ENCODE measurements at regions not wholly inside any gene's neighbourhood (a gene's known extent, or its start where the extent isn't known, plus 50 kb on each side); places are given as distances from the start of the nearest gene placed in this dataset.

DNA sequence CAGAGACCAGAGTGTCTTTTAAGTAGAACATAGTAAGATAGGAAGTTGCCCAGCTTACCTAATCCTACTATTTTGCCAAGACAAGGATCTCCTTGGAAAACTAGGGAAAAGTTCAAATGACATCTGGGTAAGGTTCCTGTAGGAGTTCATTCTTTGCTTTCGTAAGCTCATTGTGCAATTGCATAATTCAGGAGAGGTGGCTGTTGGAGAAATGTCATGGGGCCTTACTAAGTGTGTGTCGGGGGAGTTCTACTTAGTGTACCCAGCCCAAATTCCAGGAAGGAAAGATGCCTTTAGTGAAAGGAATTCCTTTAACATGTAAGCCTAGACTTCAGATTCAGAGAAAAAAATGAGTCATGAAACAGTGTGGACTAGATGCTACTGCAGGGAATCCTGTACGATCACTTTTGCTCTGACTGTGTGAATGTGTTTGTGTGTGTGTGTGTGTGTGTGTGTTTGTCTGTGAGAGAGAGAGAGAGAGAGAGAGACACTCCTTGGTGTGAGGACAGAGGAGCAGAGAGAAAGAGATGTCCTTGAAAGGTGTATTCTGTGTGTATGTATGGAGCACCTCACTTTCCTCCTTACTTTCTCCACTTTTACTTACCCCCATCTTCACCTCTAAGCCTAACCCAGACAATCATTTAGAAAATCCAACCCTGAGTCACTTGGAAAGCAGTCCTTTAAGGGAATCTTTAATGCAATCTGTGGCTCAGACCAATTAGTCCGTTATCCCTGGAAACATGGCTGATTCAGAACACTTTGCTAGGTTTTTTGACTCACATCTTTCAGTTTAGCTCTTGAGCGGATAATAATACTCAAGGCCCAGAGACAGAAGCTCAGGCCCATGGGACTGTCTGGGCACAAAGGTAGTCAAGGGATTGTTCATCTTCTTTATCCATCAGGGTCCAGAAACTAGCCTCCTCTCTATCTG, 114.5 kb upstream of the ACSL4 start:
- Mint-ChIP-seq H3K27me3 (ENCODE audit: unreplicated experiment) (peaks cover 5% of the 10 kb centered on the region), H3K36me3 (ENCODE audit: unreplicated experiment) (no peaks in the 10 kb centered on the region), H3K9me3 (ENCODE audit: unreplicated experiment) (peaks cover 7% of the 10 kb centered on the region), H3K27ac (ENCODE audit: unreplicated experiment) (peak overlapping the region; percentile 99), H3K4me1 (ENCODE audit: low read depth, unreplicated experiment) (peaks cover 36% of the 10 kb centered on the region), H3K4me3 (ENCODE audit: unreplicated experiment) (peak overlapping the region; percentile 73)
- TF ChIP-seq, protein P1, sequence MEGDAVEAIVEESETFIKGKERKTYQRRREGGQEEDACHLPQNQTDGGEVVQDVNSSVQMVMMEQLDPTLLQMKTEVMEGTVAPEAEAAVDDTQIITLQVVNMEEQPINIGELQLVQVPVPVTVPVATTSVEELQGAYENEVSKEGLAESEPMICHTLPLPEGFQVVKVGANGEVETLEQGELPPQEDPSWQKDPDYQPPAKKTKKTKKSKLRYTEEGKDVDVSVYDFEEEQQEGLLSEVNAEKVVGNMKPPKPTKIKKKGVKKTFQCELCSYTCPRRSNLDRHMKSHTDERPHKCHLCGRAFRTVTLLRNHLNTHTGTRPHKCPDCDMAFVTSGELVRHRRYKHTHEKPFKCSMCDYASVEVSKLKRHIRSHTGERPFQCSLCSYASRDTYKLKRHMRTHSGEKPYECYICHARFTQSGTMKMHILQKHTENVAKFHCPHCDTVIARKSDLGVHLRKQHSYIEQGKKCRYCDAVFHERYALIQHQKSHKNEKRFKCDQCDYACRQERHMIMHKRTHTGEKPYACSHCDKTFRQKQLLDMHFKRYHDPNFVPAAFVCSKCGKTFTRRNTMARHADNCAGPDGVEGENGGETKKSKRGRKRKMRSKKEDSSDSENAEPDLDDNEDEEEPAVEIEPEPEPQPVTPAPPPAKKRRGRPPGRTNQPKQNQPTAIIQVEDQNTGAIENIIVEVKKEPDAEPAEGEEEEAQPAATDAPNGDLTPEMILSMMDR (IDR thresholded peaks at IDR 0.05; ENCODE audit: partially characterized antibody, unreplicated experiment) = no peak
- DNase-seq = no peak

DNA sequence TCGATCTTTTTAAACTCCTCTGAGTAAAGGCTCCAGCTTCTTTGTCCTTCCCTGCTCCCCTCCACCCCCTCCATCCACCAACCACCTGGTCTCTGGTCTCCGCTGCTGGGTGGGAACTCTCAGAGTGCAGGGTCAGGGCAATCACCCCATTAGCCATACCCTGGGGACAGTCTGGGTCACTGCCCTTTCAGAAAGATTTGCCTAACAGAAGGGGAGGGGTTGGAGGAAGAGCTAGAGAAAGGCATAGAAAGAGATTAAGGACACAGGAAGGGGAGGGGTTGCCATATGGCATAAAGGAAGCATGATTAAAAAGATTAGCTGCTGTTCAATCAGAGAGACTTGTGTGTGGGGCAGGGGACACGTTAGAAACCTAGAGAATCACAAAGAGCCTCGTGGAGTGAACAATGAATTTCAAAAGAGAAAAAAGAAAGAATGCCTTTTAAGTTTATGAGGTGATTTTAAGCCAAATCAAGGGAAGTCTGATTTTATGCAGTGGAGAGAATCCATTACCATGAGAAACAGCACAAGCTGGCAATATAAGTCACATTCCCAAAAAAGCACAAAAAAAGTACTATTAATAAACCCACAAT, 115.5 kb upstream of the ACSL4 start:
- peak; percentile 83 for DNase-seq
- H3K27me3 Mint-ChIP-seq (ENCODE audit: unreplicated experiment) = peaks cover 5% of the 10 kb centered on the region
- H3K9me3 Mint-ChIP-seq (ENCODE audit: unreplicated experiment) = peaks cover 7% of the 10 kb centered on the region
- H3K27ac Mint-ChIP-seq (ENCODE audit: unreplicated experiment) = peak overlapping the region; percentile 99
- peak overlapping the region; percentile 84 for H3K4me3 Mint-ChIP-seq (ENCODE audit: unreplicated experiment)
- no peaks in the 10 kb centered on the region for H3K36me3 Mint-ChIP-seq (ENCODE audit: unreplicated experiment)
- H3K4me1 Mint-ChIP-seq (ENCODE audit: low read depth, unreplicated experiment) = peaks cover 36% of the 10 kb centered on the region
- TF ChIP-seq, protein P1 (IDR thresholded peaks at IDR 0.05; ENCODE audit: partially characterized antibody, unreplicated experiment) = no peak

DNA sequence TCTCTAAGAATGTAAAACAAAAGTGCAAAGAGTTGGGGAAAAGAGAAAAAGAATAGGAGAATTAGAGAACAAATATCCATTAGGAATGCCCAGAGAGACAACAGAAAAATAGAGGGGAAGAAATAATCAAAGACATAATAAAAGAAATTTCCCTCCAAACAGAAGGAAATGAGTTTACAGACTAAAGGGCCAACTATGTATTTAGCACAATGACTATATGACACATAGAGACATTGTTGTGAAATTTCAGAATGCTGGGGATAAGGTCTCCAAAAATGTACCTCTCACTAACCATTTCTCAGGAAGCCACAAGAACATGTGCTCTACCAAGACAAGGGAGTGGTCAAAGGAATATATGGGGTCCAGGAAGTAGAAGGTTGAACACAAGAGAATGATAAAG, 121.0 kb upstream of the ACSL4 start:
- no peak for DNase-seq
- Mint-ChIP-seq H3K27ac (ENCODE audit: unreplicated experiment) (no peak overlapping the region), H3K4me3 (ENCODE audit: unreplicated experiment) (no peak overlapping the region), H3K36me3 (ENCODE audit: unreplicated experiment) (peaks cover 5% of the 10 kb centered on the region), H3K4me1 (ENCODE audit: low read depth, unreplicated experiment) (peaks cover 12% of the 10 kb centered on the region), H3K9me3 (ENCODE audit: unreplicated experiment) (peaks cover 5% of the 10 kb centered on the region), H3K27me3 (ENCODE audit: unreplicated experiment) (peaks cover 2% of the 10 kb centered on the region)
- TF ChIP-seq, protein P1 (IDR thresholded peaks at IDR 0.05; ENCODE audit: partially characterized antibody, unreplicated experiment) = no peak

DNA sequence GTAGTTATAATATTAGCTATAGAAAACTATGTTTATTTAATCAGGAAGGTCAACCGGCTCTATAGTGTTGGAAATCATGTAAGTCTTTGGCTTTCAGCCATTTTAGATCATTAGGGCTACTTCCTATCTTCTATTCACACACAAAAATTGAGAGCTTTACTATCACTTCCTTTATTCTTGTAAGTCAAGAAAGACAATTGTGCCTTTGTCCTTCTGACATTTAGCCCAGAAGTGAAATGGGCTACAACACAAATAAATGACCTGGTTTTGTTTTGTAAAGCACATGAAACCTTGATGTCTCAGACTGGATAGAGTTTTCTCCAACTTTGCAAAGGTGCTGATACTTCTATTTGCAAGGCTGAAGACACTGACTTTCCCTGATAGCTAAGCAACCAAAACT, 122.4 kb upstream of the ACSL4 start:
- Mint-ChIP-seq H3K4me1 (ENCODE audit: low read depth, unreplicated experiment) (peaks cover 3% of the 10 kb centered on the region), H3K27ac (ENCODE audit: unreplicated experiment) (no peak overlapping the region), H3K4me3 (ENCODE audit: unreplicated experiment) (no peak overlapping the region), H3K9me3 (ENCODE audit: unreplicated experiment) (peaks cover 5% of the 10 kb centered on the region), H3K27me3 (ENCODE audit: unreplicated experiment) (no peaks in the 10 kb centered on the region), H3K36me3 (ENCODE audit: unreplicated experiment) (peaks cover 5% of the 10 kb centered on the region)
- DNase-seq = no peak
- TF ChIP-seq, protein P1 (IDR thresholded peaks at IDR 0.05; ENCODE audit: partially characterized antibody, unreplicated experiment) = no peak

DNA sequence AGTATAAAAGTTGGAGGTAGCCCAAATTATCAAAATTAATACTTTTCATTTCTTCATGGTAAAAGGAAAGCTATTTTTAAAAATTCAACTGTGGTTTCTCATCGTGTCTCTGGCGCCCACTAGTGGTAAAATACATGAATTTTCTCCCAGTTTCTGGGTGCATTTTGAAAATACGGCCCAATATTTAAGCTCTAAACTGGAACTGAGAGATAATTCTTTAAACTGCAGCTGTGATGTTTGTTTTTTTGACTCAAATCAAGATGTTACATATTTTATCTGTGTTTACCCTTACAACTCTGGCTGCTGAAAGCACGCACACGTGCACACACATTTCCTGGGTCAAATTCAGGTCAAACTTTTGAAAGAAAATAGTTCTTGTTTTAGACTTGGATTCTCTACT, 123.9 kb upstream of the ACSL4 start:
- no peak overlapping the region for H3K4me3 Mint-ChIP-seq (ENCODE audit: unreplicated experiment)
- no peaks in the 10 kb centered on the region for H3K27me3 Mint-ChIP-seq (ENCODE audit: unreplicated experiment)
- H3K9me3 Mint-ChIP-seq (ENCODE audit: unreplicated experiment) = peaks cover 1% of the 10 kb centered on the region
- H3K36me3 Mint-ChIP-seq (ENCODE audit: unreplicated experiment) = peaks cover 5% of the 10 kb centered on the region
- TF ChIP-seq, protein P1 (IDR thresholded peaks at IDR 0.05; ENCODE audit: partially characterized antibody, unreplicated experiment) = peak; percentile 74
- no peak overlapping the region for H3K27ac Mint-ChIP-seq (ENCODE audit: unreplicated experiment)
- H3K4me1 Mint-ChIP-seq (ENCODE audit: low read depth, unreplicated experiment) = no peaks in the 10 kb centered on the region
- DNase-seq = no peak

Measured in glutamatergic neuron (in vitro differentiated cells).